ENCODE measurements at regions not wholly inside any gene's neighbourhood (a gene's known extent, or its start where the extent isn't known, plus 50 kb on each side); places are given as distances from the start of the nearest gene placed in this dataset.

GRCh38 chr11:122173587-122173986 lies 57.6 kb upstream of the BLID start:
- no peak for TF ChIP-seq POLR2A (IDR thresholded peaks at IDR 0.05)
- TF ChIP-seq CTCF (IDR thresholded peaks at IDR 0.05), result no peak

Data from tibial nerve (tissue), 3 donors.